Hematopoietic multipotent progenitor cell treated with erythropoietin and hydrocortisone succinate and interleukin-3 and kit ligand, for 6 days (in vitro differentiated cells): ENCODE measurements at regions not wholly inside any gene's neighbourhood (a gene's known extent, or its start where the extent isn't known, plus 50 kb on each side); places are given as distances from the start of the nearest gene placed in this dataset.

ENCODE experiments used
- DNase-seq: peaks from one replicate; pipeline ENCODE4 v3.0.0-alpha.2; 2015

DNA sequence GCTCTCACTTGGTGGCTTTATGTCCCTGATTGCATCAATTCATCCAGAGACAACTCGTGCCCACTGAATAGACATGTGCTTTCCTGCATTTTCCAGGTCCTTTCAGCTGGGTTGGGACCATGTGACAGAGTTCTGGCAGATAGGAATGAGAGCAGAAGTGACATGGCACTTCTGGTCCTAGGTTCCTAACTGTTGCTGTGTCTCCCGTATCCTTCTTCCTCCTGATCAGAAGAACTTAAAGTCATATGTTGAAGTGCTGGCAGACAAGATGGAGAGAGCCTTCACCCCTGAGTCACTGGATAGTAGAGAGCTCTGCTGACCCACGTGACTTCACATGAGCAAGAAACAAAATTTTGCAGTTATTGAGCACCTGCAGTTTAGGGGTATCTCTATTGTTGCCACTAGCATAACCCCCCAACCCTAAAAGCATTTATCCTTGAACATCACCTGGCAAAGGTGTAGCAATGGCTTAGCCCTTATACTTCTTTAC lies 80.0 kb downstream of the NREP start:
- DNase-seq, result no peak

DNA sequence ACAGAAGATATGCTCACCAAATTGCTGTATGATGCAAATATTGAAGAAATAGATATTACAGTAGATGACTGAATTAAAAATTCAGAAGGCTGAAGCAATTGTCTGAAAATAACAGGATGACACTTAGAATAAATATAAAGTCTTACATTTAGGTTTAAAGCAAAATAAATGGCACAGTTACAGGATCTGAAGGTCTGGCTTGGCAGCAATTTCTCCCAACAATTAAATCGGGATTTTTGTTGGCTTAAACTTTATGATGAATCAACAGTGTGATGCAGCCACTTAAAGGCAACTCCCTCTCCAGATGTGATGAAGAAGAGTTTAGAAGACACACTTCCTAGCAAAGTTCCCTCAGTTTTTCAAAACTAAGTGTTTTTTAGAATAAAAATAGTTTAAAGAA lies 80.5 kb downstream of the NREP start:
- DNase-seq, result no peak

DNA sequence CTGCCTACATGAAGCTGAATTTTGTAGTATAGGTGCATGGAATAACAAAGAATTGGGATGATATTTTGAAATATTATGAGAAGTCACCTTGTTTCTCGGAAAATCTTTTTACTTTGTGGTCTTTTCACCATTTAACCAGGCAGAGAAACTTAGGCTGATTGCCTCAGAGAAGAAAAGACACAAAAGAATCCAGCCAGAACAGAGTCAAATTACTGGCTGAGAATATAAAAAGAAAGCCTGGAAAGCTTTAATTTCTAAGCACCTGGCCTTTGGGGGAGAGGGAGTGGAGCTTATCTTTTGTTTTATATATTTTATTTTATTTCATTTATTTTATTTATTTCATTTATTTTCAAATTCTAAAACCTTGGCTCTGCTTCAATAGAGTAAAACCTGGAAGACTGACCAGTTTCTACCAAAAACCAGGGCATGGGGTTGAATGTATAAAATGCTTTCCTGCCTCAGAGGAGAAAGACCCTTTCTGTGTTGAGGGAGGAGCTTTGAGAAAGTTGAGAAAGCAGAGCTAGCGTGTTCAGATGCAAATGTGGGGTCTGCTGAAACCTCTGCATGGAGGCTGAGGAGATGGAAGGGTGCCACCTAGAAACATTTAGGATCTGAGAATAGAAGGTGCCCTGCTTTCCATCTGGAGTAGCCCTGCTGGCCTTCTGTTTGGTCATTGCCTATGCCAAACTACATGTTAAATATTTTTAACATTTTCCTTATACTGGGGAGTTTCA lies 81.6 kb downstream of the NREP start:
- DNase-seq, result no peak

DNA sequence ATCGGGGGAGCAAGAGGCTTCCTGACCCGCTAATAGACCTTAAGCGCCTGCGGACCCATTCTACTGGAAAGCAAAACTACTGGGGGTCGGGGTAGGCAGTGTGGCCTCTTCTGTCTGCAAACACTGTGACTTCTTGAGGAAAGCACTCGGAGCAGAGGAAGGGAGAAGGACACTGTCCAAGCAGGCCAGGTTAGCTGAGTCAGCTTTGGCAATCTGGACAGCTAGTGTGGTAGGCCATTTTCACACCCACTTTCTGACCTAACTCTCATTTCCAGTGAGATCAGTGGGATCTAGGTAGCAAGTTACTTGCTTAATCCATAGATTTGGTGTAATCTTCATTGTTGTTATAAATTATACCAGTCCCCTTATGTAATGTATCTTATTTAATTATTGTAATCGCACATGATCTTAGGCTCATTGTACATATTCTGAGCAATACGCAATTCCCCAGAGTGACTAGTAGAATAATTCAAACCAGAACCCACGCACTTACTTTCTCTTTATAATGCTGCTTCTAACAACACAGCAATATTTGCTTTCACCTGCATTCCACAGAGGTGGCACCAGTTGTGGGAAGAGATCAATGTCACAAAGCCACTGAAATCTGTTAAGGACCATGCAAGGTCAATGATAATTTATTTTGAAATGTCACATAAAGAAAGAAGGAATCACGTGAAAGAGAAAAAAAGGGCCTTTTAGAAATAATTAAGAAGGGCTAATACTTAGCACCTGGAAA lies 82.9 kb downstream of the NREP start:
- no peak for DNase-seq

DNA sequence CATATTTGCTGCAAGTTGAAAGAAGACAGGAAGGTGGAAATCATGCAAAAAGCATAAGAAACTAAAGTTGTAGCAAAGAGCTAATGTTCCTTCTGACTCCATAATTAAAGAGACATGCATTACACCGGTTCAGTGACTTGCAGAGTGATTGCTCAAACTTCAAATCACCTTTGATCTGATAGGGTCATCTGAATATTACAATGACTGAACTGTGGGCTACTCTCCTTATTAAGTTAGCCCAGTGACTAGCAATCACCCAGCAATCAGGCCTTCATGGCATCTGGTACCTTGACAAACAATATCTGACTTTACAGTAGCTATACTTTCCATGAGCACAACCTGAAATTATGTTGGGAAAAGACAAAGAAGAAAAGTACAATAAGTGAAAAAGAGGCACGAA lies 84.9 kb downstream of the NREP start:
- DNase-seq, result no peak

DNA sequence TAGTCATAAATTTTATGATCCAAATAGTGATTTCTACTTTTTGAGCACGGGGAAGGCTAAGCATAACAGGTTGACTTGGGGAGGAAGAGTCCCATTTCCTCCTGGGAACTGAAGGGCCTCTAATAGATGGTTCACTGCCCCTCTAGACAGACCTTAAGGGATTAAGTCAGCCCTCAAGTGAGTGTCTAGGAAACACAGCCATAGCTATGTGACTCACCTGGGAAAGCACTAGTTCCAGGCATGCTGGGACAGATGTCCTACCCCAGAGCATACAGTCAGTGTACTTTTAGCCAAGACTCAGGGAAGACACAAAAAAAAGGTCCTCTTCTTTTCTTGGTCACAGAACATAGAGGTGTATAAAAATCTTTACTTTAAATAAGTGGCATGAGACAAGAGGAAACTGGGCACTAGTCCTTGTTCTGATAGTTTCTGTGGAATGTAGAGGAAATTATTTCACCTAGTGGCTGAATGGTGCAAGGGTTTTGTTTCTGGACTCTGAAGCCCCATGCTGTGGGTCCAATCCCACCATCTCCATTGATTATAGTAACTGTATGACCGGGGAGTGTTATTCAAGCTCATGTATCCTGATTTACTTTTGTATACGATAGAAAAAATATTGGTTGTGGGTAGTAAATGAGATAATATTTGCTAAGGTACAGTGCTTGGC lies 86.0 kb downstream of the NREP start:
- no peak for DNase-seq

DNA sequence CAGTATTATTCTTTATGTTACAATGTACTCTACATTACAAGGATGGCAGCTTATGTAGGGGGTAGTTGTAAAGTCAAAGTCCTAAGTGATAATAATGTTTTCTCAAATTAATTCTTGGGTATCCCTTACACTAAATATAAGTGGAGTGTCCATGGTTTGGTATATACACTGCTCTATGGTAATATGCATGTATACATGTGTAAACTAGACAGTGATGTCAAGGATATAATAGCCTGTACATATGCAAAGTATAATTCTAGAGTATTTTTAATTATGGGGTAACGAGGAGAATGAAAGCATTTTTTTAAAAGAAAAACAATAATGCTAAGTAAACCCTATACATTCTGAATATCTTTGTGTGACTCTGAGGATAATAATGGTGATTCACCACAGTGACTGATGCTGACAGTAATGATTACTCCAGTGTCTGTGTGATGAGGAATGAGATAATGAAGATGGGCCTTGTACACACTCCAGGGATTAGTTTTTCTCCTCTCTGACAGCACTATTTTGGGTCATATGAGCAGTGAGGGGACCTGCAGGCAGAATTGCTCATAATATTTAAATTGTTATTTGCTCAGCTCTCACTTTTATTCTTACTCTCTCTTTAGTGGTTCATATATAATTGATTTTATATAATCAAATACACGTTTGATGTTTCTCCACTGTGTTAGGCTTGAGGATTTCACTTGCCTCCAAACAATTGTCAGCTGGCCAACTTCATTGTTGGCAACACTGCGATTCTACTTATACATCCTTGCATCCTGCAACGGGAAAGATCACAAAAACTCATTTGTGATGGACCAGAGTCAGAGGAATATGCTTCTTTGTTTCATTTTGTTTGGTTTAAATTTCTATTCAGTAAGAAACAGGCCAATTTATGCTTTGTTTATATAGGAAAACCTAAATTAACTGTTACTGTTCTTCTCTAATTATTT lies 88.2 kb downstream of the NREP start:
- no peak for DNase-seq

DNA sequence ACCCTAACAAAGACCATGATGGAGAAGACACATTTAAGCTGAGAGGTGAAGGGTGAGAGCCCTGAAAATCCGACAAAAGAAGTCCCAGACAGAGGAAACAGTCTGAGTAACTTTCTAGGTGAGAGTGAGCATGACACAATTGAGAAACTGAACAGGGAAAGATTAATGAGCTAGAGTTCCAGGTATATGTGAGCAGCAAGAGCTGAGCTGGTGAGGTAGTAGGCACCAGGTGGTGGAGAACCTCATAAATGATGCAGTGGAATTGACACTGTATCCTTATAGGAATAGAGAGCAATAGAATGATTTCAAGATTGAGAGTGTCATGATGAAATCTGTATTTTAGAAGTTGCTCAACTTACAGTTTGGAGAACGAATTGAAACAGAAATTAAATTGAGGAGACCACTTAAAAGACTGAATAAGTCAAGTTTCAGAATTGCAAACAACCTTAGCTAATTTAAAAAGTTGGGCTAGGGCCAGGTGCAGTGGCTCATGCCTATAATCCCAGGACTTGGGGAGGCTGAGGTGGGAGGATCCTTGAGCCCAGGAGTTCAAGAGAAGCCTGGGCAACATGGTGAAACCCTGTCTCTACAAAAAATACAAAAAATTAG lies 89.8 kb downstream of the NREP start:
- DNase-seq, result no peak

DNA sequence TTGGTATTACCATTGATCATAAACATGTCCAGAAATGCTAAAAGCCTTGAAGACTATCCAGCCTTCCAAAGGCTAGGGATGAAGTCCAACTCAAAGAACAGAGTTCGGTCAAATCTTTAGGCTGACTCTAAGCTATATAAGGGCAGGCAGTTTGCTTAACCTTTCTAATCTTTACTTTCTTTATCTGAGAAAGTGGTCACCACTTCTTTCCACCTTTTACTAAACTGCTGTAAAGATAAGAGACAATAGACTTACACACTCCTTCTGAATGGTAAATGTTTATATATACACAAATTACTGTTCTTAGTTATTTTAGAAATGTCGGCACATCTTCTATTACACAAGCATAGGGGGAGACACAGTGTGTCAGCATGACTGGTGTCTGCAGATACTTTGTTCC lies 100.4 kb downstream of the NREP start:
- DNase-seq, result no peak

DNA sequence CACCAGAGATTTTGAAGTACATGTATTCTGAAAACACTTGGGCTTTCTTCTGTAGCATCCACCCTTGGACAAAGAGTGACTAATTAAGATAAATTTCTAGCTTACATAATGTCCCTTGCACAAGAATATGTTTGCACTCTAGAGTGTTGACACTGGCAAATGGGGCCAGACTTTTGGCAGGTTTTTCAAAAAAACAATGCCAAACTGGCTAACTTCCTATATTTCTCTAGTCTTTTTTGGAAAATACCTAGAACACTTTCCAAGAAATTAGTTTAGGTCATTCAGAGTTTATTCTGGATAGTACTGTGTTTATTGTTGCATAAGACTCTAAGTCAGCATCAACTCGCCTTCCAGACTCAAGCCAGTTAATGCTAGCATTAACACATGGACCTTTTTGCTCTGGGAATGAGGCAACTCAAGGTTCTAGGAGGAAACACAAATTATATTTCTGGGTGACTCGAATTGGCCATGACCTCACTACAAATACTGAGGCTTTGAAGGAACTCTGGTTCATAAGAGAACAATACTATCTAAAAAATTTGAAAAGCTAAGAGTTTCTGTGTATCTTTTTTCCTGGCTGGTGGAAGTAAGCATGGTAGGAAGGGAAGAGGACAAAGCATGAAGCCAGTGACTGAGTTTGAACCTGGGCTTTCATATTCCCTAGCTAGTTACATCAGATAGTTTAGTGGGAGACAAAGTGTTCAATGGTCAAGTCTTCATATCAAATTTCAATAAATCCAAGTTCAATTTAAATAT lies 101.6 kb downstream of the NREP start:
- no peak for DNase-seq

DNA sequence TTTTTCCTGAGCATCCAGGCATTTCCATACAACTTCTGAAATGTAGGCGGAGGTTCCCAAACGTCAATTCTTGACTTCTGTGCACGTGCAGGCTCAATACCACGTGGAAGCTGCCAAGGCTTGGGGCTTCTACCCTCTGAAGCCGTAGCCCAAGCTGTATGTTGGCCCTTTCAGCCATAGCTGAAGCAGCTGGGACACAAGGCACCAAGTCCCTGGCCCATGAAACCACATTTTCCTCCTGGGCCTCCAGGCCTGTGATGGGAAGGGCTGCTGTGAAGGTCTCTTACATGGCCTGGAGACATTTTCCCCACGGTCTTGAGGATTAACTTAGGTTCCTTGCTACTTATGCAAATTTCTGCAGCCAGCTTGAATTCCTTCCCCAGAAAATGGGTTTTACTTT lies 103.6 kb downstream of the NREP start:
- no peak for DNase-seq

DNA sequence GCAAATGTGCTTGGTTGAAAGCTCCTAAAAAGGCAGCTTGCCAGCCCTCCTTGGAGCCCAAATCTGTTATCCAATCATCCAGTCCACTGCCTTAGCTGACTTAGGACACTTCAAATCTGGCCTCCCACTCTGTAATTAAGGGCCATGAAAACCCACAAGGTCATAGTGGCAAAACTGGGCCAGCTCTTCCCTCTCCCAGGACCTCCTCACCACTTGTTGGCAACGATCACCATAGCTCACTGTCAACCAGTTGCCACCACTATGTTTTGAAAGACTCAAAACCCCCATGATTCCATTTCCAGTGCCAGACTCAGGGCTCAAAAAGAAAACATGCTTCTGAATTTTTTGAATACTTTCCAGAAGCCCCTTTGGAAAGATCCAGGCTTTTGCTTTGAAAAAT lies 107.5 kb downstream of the NREP start:
- no peak for DNase-seq

DNA sequence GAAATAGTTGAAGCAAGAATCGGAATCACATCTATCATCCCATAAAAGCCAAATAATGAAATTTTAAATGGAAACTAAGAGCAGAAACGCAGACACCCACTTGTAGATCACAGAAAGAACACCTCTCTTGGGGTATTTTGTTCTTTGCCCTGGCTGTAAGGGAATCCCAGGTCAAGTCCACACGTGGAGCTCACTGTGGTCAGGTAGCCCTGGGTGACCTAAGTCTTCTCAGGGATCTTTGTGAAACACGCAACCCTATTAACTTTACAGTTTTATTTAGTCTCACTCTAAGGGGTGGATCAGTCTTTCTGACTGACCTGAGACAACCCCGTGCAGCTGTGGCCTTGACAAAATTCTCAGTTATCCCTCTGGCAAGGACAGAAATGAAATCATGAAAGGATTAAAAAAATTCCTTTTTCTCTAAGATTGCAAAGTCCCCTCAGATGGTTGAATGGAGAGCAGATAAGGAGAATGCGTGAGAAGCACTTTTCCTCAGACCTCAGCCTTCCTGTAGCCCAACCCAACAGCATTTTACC lies 111.6 kb downstream of the NREP start:
- no peak for DNase-seq

DNA sequence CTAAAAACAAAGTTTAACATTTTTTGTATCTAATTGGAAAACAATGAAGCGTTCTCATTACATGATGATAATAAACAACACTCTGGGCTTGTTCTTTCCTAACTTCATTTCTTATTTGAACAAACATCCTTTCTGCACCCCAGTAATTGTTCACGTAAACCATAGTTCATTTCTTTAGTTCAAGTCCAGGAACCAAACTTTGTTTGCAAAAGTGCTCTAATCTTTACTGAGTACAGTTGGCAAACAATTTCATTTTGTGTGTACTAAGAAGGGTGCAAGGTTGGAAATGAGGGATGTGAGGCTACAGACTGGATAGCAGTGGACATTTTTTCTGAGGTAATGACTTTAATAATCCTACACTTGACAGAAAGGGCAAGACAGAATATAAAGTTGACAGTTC lies 113.5 kb downstream of the NREP start:
- DNase-seq, result no peak

DNA sequence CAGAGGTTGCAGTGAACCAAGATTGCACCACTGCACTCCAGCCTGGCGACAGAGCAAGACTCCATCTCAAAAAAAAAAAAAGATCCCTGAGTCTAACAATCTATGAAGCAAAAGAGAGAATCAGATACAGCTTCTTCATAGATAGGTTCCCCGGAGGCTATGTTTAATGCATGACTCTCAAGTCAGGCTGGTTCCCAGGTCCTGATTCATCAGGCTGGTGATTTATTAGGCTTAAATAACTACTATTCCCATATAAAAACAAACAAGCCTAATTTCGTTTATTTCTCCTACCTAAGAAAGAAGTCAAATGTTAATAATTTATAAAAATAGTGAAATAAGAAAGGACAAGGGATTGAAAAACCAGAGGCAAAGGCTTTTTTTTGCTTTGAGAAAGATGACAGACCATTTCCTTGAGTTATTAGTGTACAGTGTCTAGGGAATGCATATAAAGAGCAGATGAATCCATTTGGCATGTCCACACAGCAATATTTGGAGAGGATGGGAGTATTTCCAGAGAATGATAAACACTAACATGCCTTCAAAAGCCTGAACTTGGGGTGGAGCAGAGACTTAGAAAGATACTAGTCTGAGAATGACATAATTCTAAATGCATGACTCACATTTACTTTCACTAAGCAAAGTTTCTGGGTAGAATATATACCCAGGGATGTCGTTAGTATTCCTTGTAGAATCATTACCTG lies 115.3 kb downstream of the NREP start:
- DNase-seq, result no peak

DNA sequence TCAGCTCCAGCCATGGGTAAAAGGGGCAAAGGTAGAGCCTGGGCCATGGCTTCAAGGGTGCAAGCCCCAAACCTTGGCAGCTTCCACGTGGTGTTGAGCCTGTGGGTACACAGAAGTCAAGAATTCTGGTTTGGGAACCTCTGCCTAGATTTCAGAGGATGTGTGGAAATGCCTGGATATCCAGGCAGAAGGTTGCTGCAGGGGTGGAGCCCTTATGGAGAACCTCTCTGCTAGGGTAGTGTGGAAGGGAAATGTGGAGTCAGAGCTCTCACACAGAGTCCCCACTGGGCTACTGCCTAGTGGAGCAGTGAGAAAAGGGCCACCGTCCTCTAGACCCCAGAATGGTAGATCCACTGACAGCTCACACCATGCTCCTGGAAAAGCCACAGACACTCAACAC lies 117.1 kb downstream of the NREP start:
- no peak for DNase-seq

DNA sequence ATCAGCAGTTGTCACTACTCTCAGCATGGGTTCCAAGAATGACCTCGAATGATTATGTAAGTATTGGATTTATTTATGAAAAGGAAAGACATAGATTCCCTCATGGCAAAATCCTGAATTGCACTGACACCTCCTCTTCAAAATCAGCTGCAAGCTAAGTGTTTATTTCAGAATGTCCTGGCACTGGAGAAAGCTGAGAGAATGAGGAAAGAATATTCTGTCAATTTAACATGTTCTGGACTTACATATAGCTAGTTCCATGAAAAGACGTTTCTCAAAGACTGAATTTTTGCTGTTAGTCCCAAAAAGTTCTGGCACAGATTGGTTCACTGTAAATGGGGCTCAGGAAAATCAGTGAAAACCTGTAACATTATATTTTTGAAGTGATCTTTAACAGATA lies 120.3 kb downstream of the NREP start:
- DNase-seq, result no peak

DNA sequence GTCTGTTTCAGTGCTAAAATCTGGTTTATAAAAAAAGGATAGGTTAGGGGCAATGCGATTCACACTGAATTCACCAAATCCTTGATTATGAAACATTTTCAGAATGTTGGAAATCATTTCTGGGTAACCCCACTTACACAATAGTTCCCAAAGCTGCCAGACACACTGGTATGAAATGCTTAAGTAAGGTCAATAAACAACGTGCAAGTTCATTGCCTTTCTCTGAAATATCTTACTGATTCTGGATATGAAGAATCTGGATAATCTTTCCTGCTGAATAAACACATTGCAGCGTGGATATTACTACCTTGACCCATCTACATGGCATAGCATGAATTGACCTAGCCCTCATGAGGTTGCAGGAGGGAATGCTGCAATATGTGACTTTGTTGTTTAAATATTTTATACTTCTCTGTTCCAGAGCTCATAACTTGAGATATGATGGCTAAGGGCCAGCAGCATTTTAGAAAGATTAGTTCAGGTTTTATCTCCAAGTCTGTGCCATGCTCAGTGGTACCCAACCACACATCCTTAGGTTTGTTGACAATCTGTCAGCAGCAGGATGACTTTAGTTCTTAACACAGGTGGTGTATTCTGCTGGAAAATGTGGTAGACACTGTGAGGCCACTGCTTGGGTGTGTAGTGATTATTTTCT lies 121.0 kb downstream of the NREP start:
- no peak for DNase-seq

DNA sequence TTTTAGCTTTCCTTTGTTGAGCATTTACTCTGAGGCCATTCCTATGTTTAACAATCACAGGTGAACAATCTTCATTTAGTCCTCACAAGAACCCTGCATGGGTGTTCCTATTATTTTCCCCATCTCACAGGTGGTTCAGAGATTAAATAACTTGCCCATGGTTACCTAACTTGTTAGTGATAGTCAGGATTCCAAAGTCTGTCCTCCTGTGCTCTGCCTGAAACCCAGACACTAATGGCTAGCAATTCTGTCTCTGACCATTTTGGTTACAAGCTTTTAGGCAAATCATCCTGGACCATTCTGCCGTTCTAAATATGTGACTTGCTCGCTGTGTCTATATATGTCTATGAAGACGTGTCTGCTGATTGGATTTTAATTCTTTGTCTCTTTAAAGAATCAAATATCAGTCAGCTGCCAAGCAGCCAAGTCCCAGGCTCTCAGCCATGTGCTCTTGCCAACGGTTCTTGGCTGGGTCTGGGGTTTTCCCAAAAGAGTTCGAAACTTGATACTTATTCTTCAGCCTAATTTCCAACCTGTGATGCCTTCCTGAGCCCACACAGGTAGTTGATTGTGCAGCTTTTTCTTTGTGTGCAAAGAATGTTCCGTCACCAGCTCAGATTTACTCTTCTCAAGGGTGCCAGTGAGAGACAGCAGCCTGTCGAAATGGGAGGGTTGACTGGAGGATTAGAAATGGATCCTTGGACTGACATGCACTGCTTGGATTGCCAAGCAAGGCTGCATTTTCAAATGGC lies 121.7 kb downstream of the NREP start:
- DNase-seq, result no peak
